GM12878 (cell line): ENCODE measurements at regions not wholly inside any gene's neighbourhood (a gene's known extent, or its start where the extent isn't known, plus 50 kb on each side); places are given as distances from the start of the nearest gene placed in this dataset.
A peak's percentile ranks its signal among the peaks of the same experiment; 100 is the strongest.

Experiments
- BCL11A ChIP-seq: IDR thresholded peaks from 2 replicates; pipeline ENCODE4 v1.6.1; 2011; ENCODE audit warnings: low read depth, low read length
- CREM ChIP-seq: IDR thresholded peaks from 2 replicates; pipeline ENCODE4 v1.6.1; 2014; ENCODE audit warnings: antibody characterized with exemption, low read depth
- EGR1 ChIP-seq, 2 experiments: IDR thresholded peaks; 1 replicate in 1 of 2; 2 replicates in 1 of 2; pipeline ENCODE4 v1.6.1; 2011 to 2012; ENCODE audit warnings: low read depth in 2 of 2, low read length in 2 of 2, borderline replicate concordance in 1 of 2, mild to moderate bottlenecking in 1 of 2, moderate library complexity in 1 of 2
- HDGF ChIP-seq: fragments of 450-650 bp; IDR thresholded peaks from 2 replicates; pipeline ENCODE4 v1.6.1; 2016; ENCODE audit warnings: antibody characterized with exemption
- JUNB ChIP-seq: IDR thresholded peaks from 2 replicates; pipeline ENCODE4 v1.6.1; 2016; ENCODE audit warnings: antibody characterized with exemption, mild to moderate bottlenecking
- MEF2A ChIP-seq: IDR thresholded peaks from 2 replicates; pipeline ENCODE4 v1.6.1; 2011; ENCODE audit warnings: low read depth, mild to moderate bottlenecking, low read length, moderate library complexity; ENCODE audit not compliant: insufficient read depth
- MEF2B ChIP-seq: fragments of 450-650 bp; IDR thresholded peaks from 2 replicates; pipeline ENCODE4 v1.6.1; 2018; ENCODE audit warnings: mild to moderate bottlenecking, moderate library complexity; ENCODE audit not compliant: partially characterized antibody, poor library complexity, severe bottlenecking
- MYB ChIP-seq: fragments of 150-350 bp; IDR thresholded peaks from 2 replicates; pipeline ENCODE4 v1.6.1; 2014; ENCODE audit warnings: mild to moderate bottlenecking, low read depth, low read length, borderline replicate concordance
- POLR2AphosphoS2 ChIP-seq: IDR thresholded peaks from 2 replicates; pipeline ENCODE4 v1.6.1; 2011; ENCODE audit warnings: low read depth, mild to moderate bottlenecking, low read length, improper control_type of control experiment, moderate library complexity
- RCOR1 ChIP-seq: conservative IDR thresholded peaks from 2 replicates; pipeline ENCODE4 v1.6.1; 2012; ENCODE audit warnings: low read depth, low read length, improper control_type of control experiment
- SUPT20H ChIP-seq: IDR thresholded peaks from 2 replicates; pipeline ENCODE4 v1.6.1; 2011; ENCODE audit warnings: low read depth, mild to moderate bottlenecking, low read length, moderate library complexity, borderline replicate concordance; ENCODE audit not compliant: control insufficient read depth
- TAF1 ChIP-seq: IDR thresholded peaks from 2 replicates; pipeline ENCODE4 v1.6.1; 2011; ENCODE audit warnings: mild to moderate bottlenecking, low read depth, low read length, borderline replicate concordance
- TBL1XR1 ChIP-seq: IDR thresholded peaks from 2 replicates; pipeline ENCODE4 v1.6.1; 2012; ENCODE audit warnings: low read depth, low read length, improper control_type of control experiment
- TCF12 ChIP-seq: IDR thresholded peaks from 2 replicates; pipeline ENCODE4 v1.6.1; 2011; ENCODE audit warnings: low read depth, mild to moderate bottlenecking, low read length
- WRNIP1 ChIP-seq: IDR thresholded peaks from 2 replicates; pipeline ENCODE4 v1.6.1; 2011; ENCODE audit warnings: low read depth, low read length, improper control_type of control experiment, borderline replicate concordance
- YY1 ChIP-seq: IDR thresholded peaks from 2 replicates; pipeline ENCODE4 v1.6.1; 2011; ENCODE audit warnings: low read depth, mild to moderate bottlenecking, low read length
- ZNF622 ChIP-seq: fragments of 450-650 bp; IDR thresholded peaks from 2 replicates; pipeline ENCODE4 v1.6.1; 2017; ENCODE audit warnings: mild to moderate bottlenecking, inconsistent platforms
- TF ChIP-seq, protein P1 (sequence below): fragments of 450-650 bp; IDR thresholded peaks from 2 replicates; pipeline ENCODE4 v1.6.1; 2017; ENCODE audit warnings: borderline replicate concordance
- TF ChIP-seq, protein P2 (sequence below): fragments of 450-650 bp; IDR thresholded peaks from 2 replicates; pipeline ENCODE4 v1.6.1; 2017; ENCODE audit warnings: mild to moderate bottlenecking, low read depth, inconsistent platforms; ENCODE audit not compliant: poor library complexity, severe bottlenecking
- TF ChIP-seq, protein P3 (sequence below): fragments of 450-650 bp; IDR thresholded peaks from 2 replicates; pipeline ENCODE4 v1.6.1; 2017; ENCODE audit warnings: mild to moderate bottlenecking
- TF ChIP-seq, protein P4 (sequence below): fragments of 450-650 bp; IDR thresholded peaks from 2 replicates; pipeline ENCODE4 v1.6.1; 2017; ENCODE audit warnings: antibody characterized with exemption, mild to moderate bottlenecking, moderate library complexity
- TF ChIP-seq, protein P5 (sequence below): fragments of 450-650 bp; IDR thresholded peaks from 2 replicates; pipeline ENCODE4 v1.6.1; 2017; ENCODE audit warnings: low read depth, mild to moderate bottlenecking, moderate library complexity

DNA sequence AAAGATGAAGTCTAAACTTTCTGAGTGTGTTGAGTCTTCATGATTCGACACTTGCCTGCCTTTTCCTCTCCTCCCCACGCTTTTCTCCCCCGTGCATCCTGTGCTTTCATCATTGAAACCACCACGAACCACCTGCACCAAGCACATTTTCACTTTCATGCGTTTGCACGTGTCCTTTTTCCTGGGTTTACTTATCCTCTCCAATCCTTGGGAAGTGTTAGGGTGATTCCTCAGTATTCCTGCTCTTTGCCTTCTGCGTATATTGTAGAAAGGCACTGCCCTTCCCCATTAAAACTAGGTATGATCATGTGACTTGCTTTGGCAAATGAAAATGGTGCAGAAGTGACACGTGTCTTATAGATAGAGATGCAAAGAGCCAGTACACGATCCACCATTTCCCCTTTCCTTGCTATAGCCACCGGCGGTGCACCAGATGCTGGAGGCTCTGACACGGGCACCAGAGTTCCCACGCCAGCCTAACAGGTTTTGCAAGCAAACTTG lies 106.6 kb downstream of the BRMS1L start (continued):
- TF ChIP-seq EGR1 (IDR thresholded peaks at IDR 0.05; ENCODE audit: borderline replicate concordance in 1 of 2, low read depth in 2 of 2, low read length in 2 of 2) (peak in 1 of 2 experiments; percentile 64; a peak in 1 of 3 replicates), WRNIP1 (no peak), ZNF622 (no peak), POLR2AphosphoS2 (no peak), JUNB (no peak; the same call in 1 of the 2 replicates), MYB (no peak), MEF2A (no peak), CREM (peak; percentile 80), TAF1 (no peak), HDGF (no peak), BCL11A (peak; percentile 78), MEF2B (no peak), RCOR1 (0 out of 2 replicates have a peak, but pooled peaks have one; percentile 62), SUPT20H (no peak), TCF12 (peak; percentile 88), YY1 (peak; percentile 36), TBL1XR1 (no peak)
- TF ChIP-seq, protein P1, sequence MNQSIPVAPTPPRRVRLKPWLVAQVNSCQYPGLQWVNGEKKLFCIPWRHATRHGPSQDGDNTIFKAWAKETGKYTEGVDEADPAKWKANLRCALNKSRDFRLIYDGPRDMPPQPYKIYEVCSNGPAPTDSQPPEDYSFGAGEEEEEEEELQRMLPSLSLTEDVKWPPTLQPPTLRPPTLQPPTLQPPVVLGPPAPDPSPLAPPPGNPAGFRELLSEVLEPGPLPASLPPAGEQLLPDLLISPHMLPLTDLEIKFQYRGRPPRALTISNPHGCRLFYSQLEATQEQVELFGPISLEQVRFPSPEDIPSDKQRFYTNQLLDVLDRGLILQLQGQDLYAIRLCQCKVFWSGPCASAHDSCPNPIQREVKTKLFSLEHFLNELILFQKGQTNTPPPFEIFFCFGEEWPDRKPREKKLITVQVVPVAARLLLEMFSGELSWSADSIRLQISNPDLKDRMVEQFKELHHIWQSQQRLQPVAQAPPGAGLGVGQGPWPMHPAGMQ, result no peak
- TF ChIP-seq, protein P2, sequence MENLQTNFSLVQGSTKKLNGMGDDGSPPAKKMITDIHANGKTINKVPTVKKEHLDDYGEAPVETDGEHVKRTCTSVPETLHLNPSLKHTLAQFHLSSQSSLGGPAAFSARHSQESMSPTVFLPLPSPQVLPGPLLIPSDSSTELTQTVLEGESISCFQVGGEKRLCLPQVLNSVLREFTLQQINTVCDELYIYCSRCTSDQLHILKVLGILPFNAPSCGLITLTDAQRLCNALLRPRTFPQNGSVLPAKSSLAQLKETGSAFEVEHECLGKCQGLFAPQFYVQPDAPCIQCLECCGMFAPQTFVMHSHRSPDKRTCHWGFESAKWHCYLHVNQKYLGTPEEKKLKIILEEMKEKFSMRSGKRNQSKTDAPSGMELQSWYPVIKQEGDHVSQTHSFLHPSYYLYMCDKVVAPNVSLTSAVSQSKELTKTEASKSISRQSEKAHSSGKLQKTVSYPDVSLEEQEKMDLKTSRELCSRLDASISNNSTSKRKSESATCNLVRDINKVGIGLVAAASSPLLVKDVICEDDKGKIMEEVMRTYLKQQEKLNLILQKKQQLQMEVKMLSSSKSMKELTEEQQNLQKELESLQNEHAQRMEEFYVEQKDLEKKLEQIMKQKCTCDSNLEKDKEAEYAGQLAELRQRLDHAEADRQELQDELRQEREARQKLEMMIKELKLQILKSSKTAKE, result no peak
- TF ChIP-seq, protein P3, sequence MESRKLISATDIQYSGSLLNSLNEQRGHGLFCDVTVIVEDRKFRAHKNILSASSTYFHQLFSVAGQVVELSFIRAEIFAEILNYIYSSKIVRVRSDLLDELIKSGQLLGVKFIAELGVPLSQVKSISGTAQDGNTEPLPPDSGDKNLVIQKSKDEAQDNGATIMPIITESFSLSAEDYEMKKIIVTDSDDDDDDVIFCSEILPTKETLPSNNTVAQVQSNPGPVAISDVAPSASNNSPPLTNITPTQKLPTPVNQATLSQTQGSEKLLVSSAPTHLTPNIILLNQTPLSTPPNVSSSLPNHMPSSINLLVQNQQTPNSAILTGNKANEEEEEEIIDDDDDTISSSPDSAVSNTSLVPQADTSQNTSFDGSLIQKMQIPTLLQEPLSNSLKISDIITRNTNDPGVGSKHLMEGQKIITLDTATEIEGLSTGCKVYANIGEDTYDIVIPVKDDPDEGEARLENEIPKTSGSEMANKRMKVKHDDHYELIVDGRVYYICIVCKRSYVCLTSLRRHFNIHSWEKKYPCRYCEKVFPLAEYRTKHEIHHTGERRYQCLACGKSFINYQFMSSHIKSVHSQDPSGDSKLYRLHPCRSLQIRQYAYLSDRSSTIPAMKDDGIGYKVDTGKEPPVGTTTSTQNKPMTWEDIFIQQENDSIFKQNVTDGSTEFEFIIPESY, result no peak
- TF ChIP-seq, protein P4, sequence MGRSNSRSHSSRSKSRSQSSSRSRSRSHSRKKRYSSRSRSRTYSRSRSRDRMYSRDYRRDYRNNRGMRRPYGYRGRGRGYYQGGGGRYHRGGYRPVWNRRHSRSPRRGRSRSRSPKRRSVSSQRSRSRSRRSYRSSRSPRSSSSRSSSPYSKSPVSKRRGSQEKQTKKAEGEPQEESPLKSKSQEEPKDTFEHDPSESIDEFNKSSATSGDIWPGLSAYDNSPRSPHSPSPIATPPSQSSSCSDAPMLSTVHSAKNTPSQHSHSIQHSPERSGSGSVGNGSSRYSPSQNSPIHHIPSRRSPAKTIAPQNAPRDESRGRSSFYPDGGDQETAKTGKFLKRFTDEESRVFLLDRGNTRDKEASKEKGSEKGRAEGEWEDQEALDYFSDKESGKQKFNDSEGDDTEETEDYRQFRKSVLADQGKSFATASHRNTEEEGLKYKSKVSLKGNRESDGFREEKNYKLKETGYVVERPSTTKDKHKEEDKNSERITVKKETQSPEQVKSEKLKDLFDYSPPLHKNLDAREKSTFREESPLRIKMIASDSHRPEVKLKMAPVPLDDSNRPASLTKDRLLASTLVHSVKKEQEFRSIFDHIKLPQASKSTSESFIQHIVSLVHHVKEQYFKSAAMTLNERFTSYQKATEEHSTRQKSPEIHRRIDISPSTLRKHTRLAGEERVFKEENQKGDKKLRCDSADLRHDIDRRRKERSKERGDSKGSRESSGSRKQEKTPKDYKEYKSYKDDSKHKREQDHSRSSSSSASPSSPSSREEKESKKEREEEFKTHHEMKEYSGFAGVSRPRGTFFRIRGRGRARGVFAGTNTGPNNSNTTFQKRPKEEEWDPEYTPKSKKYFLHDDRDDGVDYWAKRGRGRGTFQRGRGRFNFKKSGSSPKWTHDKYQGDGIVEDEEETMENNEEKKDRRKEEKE, result no peak
- TF ChIP-seq, protein P5, sequence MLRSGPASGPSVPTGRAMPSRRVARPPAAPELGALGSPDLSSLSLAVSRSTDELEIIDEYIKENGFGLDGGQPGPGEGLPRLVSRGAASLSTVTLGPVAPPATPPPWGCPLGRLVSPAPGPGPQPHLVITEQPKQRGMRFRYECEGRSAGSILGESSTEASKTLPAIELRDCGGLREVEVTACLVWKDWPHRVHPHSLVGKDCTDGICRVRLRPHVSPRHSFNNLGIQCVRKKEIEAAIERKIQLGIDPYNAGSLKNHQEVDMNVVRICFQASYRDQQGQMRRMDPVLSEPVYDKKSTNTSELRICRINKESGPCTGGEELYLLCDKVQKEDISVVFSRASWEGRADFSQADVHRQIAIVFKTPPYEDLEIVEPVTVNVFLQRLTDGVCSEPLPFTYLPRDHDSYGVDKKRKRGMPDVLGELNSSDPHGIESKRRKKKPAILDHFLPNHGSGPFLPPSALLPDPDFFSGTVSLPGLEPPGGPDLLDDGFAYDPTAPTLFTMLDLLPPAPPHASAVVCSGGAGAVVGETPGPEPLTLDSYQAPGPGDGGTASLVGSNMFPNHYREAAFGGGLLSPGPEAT, result peak; percentile 34; the same call in 1 of the 2 replicates
